Frontal cortex (tissue), 3 donors: ENCODE measurements at regions not wholly inside any gene's neighbourhood (a gene's known extent, or its start where the extent isn't known, plus 50 kb on each side); places are given as distances from the start of the nearest gene placed in this dataset.

ENCODE experiments used
- DNase-seq, 2 donors: peaks; one replicate each; pipeline ENCODE4 v3.0.0; 2012; ENCODE audit warnings: low spot score in 2 of 2
- FAIRE-seq: peaks from 2 replicates; lab custom pipeline; 2012; peaks lifted over from hg19 to GRCh38; lab: Jason Lieb, UNC
- donor health status: control.
- donor health status: control.
- donor health status: control.

- FAIRE-seq (no peak), DNase-seq (no peak)
Observed at GRCh38 chr13:107067381-107067780, 499.4 kb upstream of the ARGLU1 start.

DNA sequence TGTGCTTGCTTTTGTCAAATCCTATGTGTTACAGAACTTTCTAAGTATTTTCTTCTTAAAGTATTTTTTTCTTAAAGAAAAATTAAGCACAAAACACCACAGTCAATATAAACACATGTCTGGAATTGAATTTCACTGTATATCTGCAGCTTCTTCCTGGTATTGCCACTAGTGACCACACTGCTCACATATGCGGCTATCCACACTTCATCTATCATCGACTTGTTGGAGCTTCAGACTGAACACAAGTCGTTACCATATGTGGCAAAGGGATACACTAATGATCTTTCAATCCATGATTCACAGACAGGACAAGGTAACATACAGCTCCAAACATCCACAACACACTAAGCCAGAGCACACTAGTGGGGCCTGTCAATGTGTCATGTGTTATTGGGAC lies 498.4 kb upstream of the ARGLU1 start:
- DNase-seq (no peak), FAIRE-seq (no peak)

- DNase-seq (no peak), FAIRE-seq (no peak)
Observed at GRCh38 chr13:107065036-107065435, 497.1 kb upstream of the ARGLU1 start.

DNA sequence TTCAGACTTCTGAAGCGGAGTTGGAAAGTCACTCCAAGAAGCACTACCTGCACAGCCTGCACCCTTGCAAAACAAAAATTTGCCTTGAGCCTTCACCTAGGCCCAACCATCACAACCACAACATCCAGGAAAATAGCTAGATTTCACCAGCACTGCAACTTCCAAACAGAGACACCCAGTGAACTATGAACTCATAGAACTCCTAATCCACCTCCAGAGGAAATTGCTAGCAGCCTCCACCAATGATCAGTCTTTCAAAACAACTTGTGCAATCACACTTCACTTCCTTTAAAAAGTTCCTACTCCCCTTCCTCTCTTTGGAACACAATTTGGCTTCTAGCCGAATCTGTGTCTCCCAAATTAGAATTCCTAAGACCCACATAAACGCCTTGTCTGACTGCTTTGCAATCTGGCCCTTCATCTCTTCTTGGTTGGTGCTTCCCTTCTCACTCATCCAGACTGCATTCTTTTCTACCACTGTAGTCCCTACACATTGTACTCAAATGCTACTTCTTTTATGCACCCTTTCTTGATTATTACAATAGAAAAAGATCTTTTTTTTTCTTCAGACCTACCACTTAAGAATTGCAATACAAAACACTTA lies 489.2 kb upstream of the ARGLU1 start:
- DNase-seq (no peak), FAIRE-seq (no peak)

GRCh38 chr13:107043021-107043956 lies 475.4 kb upstream of the ARGLU1 start:
- DNase-seq (no peak), FAIRE-seq (no peak)

DNA sequence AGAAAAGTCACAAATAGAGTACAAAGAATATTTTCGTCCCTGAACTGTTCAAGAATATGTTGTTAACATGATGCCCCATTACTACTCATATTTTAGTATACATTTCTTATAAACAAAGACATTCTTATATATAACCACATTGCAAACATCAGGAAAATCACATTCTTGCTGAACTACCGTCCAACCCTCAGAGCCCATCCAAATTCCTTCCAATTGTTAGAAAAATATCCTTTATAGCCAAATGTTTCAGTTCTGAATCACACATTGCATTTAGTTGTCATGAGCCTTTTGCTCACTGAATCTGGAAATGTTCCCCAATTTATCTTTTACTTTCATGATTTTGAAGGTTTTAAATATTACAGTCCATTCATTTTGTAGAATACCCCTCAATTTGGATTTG lies 467.8 kb upstream of the ARGLU1 start:
- DNase-seq, result no peak
- FAIRE-seq, result no peak

DNA sequence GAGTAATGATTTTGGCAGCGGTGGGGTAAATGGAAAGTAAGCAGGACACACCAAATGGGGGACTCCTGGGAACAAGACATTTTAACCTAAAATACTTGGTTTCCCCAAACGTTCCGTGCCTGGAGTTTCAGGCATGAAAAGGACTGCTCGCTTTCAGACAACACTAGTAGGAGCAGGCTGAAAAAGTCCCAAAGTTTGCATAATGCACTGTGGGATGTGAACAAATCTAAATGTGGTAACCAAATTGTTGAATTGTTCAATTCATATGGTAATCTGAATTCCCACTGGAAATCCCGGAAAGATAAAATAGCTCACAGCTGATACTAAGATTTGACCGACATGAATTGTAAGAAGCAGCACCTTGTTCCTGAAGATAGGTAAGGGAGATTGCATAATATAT lies 467.2 kb upstream of the ARGLU1 start:
- DNase-seq (no peak), FAIRE-seq (no peak)

GRCh38 chr13:107034236-107034872 lies 466.4 kb upstream of the ARGLU1 start:
- FAIRE-seq, result no peak
- DNase-seq, result no peak

- FAIRE-seq, result no peak
Observed at GRCh38 chr13:107031716-107032115, 463.8 kb upstream of the ARGLU1 start.

GRCh38 chr13:107028751-107029150 lies 460.8 kb upstream of the ARGLU1 start:
- DNase-seq, result no peak
- no peak for FAIRE-seq

More at GRCh38 chr13:107031716-107032115, 463.8 kb upstream of the ARGLU1 start:
- no peak for DNase-seq

DNA sequence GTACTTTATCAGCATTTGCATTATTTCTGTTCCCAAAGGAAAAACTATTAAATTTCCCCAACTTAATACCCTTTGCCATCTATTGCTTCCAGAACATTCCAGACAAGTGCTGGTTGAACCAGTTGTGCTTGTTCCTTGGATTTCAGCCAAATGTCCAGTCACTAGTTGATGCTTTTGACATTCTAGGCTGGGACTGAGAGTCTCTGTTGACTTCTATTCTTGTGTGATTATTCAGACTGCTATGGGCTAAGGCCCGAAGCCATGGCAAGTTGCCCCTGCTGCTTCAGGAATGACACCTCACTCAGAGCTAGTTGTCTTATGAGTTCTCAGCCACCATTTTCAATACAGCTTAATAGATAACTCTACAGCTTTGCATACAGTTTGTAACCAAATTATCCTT lies 458.1 kb upstream of the ARGLU1 start:
- DNase-seq (no peak), FAIRE-seq (no peak)

DNA sequence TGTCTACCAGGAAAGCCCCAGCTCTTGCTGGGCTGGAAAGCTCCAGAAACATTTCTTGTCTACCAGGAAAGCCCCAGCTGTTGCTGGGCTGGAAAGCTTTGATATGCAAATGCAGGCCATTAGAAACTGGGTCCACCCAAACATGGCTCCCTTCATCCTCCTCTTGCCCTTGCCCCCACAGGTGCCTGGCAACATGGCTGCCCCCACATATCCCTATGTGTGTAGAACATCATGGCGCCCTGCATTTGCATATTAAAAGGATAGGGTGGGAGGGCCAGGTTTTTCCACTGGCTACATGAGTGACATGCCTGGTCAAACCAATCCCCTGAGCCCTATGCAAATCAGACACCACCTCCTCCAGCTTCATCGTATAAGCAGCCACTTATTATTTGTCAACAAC lies 455.4 kb upstream of the ARGLU1 start:
- DNase-seq, result no peak
- FAIRE-seq, result no peak

- DNase-seq (no peak), FAIRE-seq (no peak)
Observed at GRCh38 chr13:107020393-107020792, 452.5 kb upstream of the ARGLU1 start.

DNA sequence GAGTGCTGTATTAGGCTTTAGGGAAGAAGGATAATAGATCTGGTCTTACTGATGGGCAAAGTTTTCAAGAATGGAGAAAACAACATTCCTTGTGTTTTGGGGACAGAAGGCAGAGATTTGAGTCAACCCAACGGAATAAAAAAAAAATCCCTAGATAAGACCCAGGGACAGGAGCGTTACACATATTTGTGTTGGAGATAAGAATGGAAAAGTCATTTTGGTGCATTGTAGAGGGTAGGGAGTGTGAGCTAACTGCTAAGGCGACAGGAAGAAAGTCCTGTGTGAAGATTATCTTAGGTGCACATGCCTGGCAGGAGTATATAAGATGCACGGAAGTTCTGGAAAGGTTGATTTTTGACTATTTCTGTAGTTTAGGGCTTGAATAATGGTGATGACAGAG lies 450.3 kb upstream of the ARGLU1 start:
- DNase-seq, result no peak
- FAIRE-seq, result no peak

- DNase-seq, result no peak
- FAIRE-seq, result no peak
Observed at GRCh38 chr13:107006661-107007060, 438.7 kb upstream of the ARGLU1 start.

GRCh38 chr13:107005577-107005976 lies 437.6 kb upstream of the ARGLU1 start:
- no peak for DNase-seq
- FAIRE-seq, result no peak

- DNase-seq (no peak), FAIRE-seq (no peak)
Observed at GRCh38 chr13:107003911-107004310, 436.0 kb upstream of the ARGLU1 start.

GRCh38 chr13:106998664-106999063 lies 430.7 kb upstream of the ARGLU1 start:
- DNase-seq (no peak), FAIRE-seq (no peak)

DNA sequence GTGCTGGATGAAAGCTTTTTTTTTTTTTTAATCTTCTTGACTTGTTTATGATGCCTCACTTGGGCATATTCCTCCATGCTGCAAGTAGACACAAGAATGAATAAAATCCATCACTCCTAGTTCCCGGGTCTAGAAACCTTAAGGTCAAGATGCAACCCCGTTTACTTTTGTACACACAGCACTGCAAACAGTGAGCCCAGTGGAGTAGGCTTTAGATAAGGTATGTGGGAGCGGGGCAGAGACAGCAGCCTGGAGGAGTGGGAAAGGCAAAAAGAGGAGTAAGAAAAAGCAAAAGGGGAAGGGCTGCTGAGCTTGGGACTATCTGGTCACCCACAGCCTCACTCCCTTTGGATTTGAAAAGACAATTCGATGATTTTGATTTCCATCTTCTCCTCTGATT lies 429.8 kb upstream of the ARGLU1 start:
- no peak for DNase-seq
- FAIRE-seq, result no peak

GRCh38 chr13:106996867-106997618 lies 429.1 kb upstream of the ARGLU1 start:
- DNase-seq, result no peak
- FAIRE-seq, result no peak
